D721Med (cell line): ENCODE measurements at regions not wholly inside any gene's neighbourhood (a gene's known extent, or its start where the extent isn't known, plus 50 kb on each side); places are given as distances from the start of the nearest gene placed in this dataset.

ENCODE experiments used
- DNase-seq: peaks from one replicate; pipeline ENCODE4 v3.0.0; 2011; ENCODE audit warnings: low spot score; ENCODE audit not compliant: insufficient read length
- FAIRE-seq: peaks from 2 replicates; lab custom pipeline; 2011; peaks lifted over from hg19 to GRCh38; lab: Jason Lieb, UNC
- CTCF ChIP-seq: IDR thresholded peaks from 2 replicates; pipeline ENCODE4 v1.5.1; 2012; ENCODE audit warnings: mild to moderate bottlenecking, control low read depth; ENCODE audit not compliant: insufficient read depth; ENCODE audit errors: missing control alignments

DNA sequence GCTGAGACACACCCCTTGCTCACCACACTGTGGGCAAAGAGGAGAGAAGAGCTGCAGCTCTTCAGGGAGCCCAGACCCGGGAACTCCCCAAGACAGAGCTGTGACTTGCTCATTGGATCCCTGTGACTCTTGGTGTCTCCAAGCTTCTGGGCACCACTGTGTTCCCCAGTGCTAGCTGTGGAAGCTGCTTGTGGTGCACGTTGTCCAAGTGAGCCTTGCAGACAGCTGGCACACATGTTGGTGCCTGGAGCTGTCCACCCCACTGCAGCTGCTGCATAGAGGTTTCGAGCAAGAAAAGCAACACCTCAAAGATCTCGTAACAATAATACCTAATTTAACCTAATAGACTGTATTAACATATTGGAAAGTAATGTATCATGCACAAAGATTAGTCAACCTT lies 1089.3 kb downstream of the PCDH18 start:
- no peak for TF ChIP-seq CTCF
- FAIRE-seq (no peak), DNase-seq (no peak)

- DNase-seq = no peak
- no peak for FAIRE-seq
- no peak for TF ChIP-seq CTCF
These were observed 1089.8 kb downstream of the PCDH18 start for GRCh38 chr4:136442447-136442846.

GRCh38 chr4:136441629-136442282 lies 1090.5 kb downstream of the PCDH18 start:
- no peak for DNase-seq
- no peak for FAIRE-seq
- no peak for TF ChIP-seq CTCF

DNA sequence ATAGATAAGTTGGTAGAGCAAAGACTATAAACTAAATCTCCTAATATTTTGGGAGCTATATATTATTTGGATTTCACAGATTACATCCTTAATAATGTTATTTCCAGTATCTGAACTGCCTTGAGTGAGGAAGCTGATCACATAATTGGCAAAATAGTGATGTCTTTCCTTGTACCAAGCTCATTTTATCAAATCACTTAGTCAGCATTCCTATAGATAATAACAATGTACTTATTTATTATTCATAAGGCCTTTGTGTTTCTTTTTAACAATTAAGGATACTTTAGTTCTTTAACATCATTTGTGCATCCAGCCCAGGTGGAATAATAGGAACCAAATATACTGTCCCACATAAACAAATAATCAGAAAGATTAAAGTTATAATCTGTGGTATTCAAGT lies 1093.6 kb downstream of the PCDH18 start:
- no peak for DNase-seq
- no peak for TF ChIP-seq CTCF
- no peak for FAIRE-seq

DNA sequence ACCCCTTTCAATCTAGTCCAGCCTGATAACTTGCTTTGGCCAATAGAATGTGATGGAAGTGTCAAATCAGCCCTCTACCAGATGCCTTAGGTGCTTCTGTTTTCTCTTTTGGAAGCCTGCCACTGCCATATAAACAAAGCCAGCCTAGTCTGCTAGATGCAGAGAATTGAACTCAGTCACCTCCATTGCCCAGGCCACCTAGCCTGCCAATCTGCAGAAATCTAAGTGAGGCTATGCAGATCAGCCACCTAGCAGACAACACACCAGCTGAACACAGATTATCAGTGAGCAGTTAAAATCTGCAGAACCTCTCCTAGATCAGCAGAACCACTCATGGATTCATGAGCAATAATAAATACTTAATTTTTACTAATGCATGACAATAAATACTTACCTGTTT lies 1108.2 kb downstream of the PCDH18 start:
- FAIRE-seq = no peak

DNA sequence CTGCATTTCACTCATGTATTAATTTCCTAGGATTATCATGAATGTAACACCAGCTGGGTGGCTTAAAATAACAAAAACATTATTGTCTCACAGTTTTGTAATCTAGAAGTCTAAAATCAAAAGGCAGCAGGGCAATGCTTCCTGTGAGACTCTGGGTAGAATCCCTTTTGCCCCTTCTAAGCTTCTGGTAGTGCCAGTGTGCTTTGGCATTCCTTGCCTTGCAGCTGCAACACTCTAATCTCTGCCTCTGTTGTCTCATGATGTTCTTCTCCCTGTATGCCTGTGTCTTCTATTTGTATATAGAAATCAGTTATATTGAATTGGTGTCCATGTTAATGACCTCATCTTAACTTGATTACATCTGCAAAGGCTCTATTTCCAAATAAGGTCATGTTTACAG lies 1117.3 kb downstream of the PCDH18 start:
- FAIRE-seq (no peak), DNase-seq (no peak)
- no peak for TF ChIP-seq CTCF

More for the DNA sequence above, 1108.2 kb downstream of the PCDH18 start:
- no peak for DNase-seq
- TF ChIP-seq CTCF = no peak

DNA sequence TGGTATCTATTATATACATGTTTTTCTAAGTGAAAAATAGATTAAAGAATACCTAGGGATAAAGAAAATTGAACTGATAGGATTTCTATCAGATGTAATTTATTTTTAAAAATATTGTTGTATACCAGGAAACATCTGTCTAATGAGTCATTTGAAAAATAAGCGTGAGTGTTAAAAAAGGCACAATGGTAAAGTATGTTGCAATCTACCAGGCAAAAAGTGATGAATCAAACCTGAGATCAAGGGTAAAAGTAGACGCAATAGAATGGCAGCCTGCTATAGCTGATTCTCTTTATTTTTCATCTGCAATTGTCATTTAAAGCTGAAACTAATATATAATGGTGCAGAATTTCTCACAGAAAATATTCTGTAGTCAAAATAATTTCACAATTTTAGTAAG lies 1119.6 kb downstream of the PCDH18 start:
- DNase-seq (no peak), FAIRE-seq (no peak)
- TF ChIP-seq CTCF = no peak
